ENCODE measurements at regions not wholly inside any gene's neighbourhood (a gene's known extent, or its start where the extent isn't known, plus 50 kb on each side); places are given as distances from the start of the nearest gene placed in this dataset.
"Not testable (repeated sequence)": the region's sequence is repeated elsewhere in the genome, so short reads cannot be mapped to it uniquely, and the experiment has no call there.

DNA sequence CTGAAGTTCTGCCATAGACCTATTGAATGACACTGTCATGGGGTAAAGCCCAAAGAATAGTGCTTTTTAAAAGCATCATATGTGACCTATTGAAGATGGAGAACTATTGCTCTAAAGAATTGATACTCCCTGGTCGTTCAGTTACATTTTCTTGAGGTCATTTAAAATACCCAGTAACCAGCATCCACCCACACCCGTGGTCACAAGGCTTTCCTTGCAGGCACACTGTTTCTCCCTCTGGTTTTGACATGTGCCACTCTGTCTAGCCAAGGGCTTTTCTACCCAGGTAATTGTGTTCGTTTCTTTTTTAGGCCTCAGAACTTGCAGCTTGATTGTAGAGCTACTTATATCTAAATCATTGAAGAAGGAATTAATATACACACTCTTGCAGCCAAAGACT is 68.3 kb upstream of the LYZL2 start:
- DNase-seq (ENCODE audit: low read depth): no peak

DNA sequence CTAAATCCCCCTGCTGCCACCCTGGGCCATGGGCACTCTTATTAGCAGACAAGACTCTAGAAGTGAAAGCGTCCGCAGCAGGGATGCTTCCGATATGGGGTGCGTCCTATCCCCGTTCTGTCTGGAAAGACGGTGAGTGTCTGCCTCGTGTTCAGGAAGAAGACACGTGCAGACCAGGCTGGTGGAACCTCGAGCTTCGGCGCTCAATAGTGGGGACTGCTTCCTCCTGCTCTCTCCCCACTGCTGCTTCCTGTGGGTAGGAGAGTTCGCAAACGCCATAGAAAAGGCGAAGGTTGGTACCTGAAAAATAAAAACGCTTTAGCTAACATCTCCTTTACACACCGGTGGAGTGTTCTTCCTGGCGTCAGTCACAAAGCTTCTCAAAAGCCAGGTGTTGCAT is 67.7 kb upstream of the LYZL2 start:
- DNase-seq (ENCODE audit: low read depth): not testable (repeated sequence)

DNA sequence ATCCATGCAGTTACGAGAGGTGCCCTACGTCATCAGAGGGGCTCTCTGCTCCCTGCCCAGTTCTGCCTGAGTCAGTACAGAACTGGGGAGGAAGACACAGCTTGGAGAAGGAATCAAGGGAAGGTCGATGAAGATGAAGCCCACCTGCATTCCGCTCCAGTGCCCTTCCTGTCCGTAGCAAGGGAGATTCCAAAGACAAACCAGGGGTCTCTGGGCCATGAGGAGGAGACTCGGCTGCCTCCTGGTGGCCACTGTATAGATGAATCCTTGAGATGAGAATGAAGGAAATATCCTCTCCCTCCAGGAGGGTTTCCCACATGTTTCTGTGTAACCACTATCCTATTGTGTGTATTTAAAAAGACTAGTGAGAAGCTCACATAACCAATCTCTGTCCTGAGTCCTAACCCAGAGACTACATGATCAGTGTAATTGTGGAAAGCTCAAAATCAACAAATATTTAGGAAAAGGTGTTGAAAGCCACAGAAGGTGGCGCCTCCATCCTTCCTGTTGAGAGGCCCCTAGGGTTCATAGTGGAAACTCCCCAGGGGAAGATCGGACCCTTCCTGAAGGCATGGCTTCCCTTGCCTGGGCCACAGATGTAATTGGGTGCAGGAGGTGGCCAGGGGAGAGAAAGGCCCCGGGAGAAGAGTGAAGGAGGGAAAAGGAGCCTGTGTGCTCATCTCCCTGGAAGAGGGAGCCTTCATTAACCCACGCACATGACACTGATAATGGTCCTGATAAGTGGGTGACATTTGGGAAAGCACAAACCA is 67.0 kb upstream of the LYZL2 start:
- not testable (repeated sequence) for DNase-seq (ENCODE audit: low read depth)

DNA sequence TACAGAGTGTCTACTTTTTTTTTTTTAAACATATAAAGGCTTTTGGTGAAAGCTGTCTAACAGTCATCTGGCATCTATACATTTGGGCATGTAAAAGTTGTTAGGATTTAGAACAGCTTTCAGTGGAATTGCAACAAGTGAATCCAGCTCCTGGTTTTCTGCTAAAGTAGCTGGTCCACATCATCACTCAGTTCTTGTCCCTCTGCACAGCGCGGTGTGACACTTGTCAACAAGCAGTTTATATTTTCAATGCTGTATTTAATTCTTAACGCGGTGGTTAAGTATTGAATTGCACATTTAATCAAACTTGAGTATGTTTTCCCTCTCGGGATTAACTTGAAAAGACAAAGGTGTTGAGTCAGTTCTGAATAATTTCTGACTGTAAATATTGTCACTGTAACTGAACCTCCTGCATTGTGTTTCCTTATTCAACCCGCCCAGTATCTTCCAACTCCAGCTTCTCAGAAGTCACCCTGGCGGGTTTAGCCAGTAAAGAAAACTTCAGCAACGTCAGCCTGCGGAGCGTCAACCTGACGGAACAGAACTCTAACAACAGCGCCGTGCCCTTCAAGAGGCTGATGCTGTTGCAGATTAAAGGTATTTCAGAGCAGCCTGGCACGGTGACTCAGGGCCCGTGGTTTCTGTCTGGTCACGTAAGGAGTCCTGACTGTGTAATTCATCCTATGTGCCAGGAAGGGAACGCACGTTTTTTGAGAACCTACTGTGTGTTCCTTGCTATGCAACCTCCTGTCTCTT is 66.1 kb upstream of the LYZL2 start:
- DNase-seq (ENCODE audit: low read depth): peak; percentile 73

DNA sequence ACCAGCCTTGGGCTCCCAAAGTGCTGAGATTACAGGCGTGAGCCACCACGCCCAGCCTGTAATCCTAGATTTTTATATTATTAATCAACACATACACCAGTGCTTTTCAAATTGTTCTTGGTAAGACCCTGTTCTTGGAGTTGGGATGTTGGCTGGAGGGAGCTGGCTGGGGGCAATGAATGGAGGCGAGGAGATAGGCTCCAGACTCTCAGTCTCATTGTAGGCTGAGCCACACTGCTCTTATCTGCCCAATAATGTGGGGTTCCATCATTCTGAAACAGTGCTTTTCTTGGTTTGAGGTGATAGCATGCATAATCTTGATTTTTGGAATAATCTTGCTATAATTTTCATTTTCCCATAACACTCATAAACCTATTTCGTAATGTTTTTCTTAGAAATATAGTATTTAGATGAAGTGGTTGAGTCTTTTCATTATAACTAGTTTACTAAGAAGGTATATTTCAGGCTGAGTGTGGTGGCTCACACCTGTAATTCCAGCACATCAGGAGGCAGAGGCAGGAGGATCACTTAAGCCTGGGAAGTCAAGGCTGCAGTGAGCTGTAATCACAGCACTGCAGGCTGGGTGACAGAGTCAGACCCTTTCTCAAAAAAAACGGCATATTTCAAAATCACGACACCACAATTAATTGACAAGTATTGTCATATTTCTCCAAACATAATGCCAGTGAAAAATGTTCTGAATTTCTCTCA is 65.1 kb upstream of the LYZL2 start:
- no peak for DNase-seq (ENCODE audit: low read depth)

DNA sequence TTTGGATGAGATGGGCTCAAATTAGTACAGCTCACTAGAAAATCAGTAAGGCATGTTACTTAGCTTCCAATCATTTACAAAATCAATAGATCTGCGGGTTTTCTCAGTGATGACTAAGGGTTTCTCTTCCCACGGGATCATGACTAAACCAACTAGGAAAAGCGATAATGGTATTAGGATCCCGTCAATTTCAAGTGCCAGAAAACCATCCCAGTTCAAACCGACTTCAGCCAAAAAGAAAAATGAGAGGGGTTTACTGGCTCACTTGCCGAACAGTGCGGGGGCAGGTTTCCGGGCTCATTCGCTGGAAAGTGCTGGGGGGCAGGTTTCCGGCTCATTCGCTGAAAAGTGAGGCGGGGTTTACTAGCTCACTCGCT is 62.1 kb upstream of the LYZL2 start:
- DNase-seq (ENCODE audit: low read depth): no peak

DNA sequence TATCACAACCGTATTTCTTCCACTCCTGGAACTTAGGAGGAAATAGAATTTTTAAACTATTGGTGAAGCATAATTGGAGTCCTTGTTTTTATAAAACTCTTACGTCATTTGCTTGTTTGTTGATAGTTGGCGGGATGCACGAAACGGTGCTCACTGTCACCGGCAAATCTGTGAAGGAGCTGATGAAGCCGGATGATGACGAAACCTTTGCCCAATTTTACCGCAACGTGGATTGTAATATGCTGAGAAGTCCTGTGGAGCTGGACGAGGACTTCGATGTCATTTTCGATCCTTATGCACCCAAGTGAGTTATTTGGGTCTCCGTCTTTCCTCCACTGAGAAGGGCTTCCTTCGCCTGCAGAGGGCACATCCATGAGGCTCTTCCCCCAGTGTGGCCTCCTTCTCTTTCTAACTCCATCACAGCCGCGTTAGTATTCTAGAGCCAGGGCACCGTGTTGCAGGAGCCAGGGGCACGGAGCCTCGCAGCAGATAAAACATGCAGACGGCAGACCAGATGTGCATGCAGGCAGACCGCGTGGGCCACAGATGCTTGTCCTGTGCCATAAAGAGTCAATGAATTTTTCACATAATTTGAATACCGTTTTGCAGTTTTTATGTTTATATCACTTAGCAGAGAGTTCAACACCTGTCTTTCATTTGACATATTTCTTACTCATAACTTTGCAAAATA is 61.5 kb upstream of the LYZL2 start:
- not testable (repeated sequence) for DNase-seq (ENCODE audit: low read depth)

DNA sequence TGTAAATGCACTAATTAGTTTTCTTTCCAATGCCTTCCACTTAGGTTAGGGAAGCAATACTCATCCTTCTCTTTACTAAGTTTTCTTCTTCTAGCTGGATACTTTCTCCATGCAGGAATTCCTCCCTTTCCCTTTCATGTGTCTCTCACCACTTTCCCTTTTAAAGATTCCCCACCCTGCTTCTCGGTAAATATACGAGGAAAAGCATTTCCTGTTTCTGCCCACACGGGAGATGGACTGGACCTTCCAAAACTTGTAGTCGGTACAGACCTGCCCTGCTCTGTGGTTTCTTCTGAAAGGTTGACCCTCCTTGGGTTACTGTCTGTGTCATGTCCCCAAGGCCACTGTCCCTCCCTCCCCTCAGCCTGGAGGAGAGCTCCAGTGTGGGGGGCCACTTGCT is 58.9 kb upstream of the LYZL2 start:
- no peak for DNase-seq (ENCODE audit: low read depth)

DNA sequence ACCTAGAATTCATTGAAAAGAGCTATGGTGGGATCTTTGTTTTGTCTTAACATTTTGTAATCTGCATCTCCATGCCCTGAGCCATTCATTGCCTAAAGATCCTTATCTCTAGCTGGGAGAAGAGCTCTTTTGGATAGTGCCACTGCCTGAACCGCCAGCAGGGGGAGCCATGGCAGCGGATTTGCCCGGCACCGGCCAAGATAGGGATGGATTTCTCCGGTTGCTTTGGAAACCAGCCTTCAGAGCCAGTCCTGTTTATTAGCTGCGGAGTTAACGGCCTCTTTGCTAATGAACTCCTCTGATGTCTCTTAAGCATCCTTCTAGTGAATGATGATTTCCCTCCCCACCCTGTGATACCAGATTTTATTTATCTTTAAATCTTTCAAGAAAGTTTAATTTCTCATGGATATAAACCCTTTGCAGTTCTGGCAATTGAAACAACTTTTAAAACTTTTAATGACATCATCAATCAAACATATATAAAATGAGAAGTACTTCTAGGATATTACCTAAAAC is 58.2 kb upstream of the LYZL2 start:
- DNase-seq (ENCODE audit: low read depth): peak; percentile 63

DNA sequence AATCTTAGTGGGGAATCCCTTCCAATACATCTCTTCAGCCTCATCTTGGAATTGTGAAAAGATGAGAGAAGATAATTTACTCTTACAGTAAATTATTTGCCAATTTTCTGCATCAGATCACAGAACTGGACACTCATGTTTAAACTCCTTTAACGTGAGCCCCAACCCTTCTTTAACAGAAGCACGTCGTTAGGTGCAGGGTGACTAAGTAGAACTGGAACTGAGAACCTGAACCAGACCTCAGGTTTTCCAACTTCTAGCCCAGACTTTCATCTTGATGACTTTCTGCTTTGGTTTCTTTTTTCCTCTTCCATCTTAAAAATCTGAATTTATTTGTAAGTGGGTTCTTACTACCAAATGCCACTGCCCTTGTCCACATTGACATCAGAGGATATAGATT is 57.2 kb upstream of the LYZL2 start:
- no peak for DNase-seq (ENCODE audit: low read depth)

DNA sequence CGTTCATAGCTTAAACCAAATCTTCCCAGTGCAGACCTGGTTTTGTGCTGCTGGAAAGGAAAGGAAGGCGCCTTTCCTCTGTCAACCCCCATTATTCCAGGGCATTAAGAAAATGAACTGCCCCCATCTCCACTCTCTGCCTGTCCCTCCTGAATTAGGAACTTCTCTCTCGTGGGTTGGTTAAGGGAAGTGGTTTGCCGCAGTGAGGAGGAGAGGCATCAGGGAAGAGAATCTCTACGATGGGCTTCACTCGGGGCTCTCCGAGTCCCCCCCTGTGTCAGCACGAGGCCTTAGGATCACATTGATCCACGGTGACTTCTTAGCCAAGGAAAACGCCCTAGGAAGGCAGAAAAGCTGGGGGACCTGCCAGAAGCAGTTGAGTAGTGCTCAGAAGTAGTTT is 53.9 kb upstream of the LYZL2 start:
- DNase-seq (ENCODE audit: low read depth): no peak

DNA sequence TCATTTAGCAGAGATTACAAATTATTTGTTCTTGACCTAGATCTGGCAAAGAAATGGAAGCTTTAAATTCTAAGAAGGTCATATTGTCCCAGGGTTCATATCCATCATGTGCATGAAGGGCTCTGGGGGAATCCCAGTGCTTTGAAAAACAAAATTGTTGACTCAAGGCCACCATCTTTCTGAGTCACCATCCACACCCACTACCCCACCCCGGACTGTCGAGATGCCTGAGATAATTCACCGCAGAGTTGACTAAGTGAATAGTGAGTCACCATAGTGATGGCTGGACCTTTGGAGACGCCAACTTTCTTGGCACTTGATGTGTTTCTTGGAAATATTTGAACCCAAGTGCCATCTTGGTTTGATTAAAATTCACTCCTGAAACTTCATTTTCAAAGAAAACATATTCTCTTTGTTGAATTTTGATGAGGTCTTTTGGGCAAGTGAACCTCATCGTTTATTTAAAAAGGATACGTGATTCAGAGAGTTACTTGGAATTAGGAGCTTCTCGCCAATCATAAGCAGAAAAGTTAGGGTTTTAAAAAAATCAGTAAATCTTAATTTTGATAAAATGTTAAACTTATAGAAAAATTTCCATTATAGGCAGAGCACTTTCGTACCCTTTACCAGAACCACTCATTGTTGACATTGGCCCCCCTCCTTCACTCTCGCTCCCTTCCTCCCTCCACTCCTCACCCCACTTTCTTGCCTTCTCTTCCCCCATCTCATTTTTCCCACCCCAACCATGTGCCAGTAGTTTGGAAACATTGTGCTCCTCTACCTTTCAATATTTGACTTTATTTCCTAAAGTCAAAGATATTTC is 53.0 kb upstream of the LYZL2 start:
- peak; percentile 51 for DNase-seq (ENCODE audit: low read depth)

DNA sequence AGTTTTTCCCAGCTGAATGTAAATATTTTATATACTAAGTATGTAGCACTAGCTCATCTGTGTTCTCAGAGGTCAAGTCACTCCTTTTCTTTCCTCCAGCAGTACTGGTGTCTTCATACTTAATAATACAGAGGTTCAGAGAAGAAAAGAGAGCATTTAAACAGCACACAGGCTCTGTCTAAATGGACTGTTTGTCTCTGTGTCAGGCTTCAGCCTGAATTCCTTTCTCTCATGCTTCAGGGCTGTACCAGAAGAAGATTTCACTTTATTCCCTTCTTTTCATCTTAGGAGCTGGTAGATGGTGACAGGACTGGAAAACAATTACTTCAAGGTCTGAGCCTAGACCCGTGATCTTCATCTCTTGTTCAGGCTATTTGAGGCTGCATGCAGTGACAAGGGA is 51.4 kb upstream of the LYZL2 start:
- no peak for DNase-seq (ENCODE audit: low read depth)

Data from stimulated activated CD4-positive, alpha-beta T cell treated with anti-CD3 and anti-CD28 coated beads, Interleukin-2, amount 100 ng/mL, for 4 hours (primary cell).